ENCODE measurements at regions not wholly inside any gene's neighbourhood (a gene's known extent, or its start where the extent isn't known, plus 50 kb on each side); places are given as distances from the start of the nearest gene placed in this dataset.

- TF ChIP-seq, protein P1, sequence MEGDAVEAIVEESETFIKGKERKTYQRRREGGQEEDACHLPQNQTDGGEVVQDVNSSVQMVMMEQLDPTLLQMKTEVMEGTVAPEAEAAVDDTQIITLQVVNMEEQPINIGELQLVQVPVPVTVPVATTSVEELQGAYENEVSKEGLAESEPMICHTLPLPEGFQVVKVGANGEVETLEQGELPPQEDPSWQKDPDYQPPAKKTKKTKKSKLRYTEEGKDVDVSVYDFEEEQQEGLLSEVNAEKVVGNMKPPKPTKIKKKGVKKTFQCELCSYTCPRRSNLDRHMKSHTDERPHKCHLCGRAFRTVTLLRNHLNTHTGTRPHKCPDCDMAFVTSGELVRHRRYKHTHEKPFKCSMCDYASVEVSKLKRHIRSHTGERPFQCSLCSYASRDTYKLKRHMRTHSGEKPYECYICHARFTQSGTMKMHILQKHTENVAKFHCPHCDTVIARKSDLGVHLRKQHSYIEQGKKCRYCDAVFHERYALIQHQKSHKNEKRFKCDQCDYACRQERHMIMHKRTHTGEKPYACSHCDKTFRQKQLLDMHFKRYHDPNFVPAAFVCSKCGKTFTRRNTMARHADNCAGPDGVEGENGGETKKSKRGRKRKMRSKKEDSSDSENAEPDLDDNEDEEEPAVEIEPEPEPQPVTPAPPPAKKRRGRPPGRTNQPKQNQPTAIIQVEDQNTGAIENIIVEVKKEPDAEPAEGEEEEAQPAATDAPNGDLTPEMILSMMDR (IDR thresholded peaks at IDR 0.05) = no peak
- Histone ChIP-seq H3K9me3 (no peaks in the 10 kb centered on the region), H3K27me3 (no peaks in the 10 kb centered on the region), H3K4me3 (no peak overlapping the region), H3K36me3 (no peaks in the 10 kb centered on the region), H3K27ac (no peak overlapping the region), H3K4me1 (no peaks in the 10 kb centered on the region)
- DNase-seq (ENCODE audit: low spot score in 2 of 2) = no peak
- intact Hi-C loops (cut with DNase I) = no loop called here
These were observed 388.6 kb upstream of the IRX2 start for GRCh38 chr5:3140117-3140516.

- no peaks in the 10 kb centered on the region for H3K27me3 ChIP-seq
- H3K27ac ChIP-seq = no peak overlapping the region
- no peaks in the 10 kb centered on the region for H3K9me3 ChIP-seq
- no peak overlapping the region for H3K4me3 ChIP-seq
- no peaks in the 10 kb centered on the region for H3K36me3 ChIP-seq
- intact Hi-C loops (cut with DNase I) = no loop called here
- TF ChIP-seq, protein P1 (IDR thresholded peaks at IDR 0.05) = no peak
- DNase-seq (ENCODE audit: low spot score in 2 of 2) = no peak
- no peaks in the 10 kb centered on the region for H3K4me1 ChIP-seq
These were observed 388.0 kb upstream of the IRX2 start for GRCh38 chr5:3139499-3139931.

GRCh38 chr5:3131161-3131560, 379.7 kb upstream of the IRX2 start:
- TF ChIP-seq, protein P1 (IDR thresholded peaks at IDR 0.05) = no peak
- Histone ChIP-seq H3K27ac (no peak overlapping the region), H3K4me1 (no peaks in the 10 kb centered on the region), H3K9me3 (no peaks in the 10 kb centered on the region), H3K27me3 (no peaks in the 10 kb centered on the region), H3K4me3 (no peak overlapping the region), H3K36me3 (no peaks in the 10 kb centered on the region)
- intact Hi-C loops (cut with DNase I) = no loop called here
- DNase-seq (ENCODE audit: low spot score in 2 of 2) = no peak

- Histone ChIP-seq H3K9me3 (no peaks in the 10 kb centered on the region), H3K4me1 (no peaks in the 10 kb centered on the region), H3K4me3 (no peak overlapping the region), H3K27ac (no peak overlapping the region), H3K36me3 (no peaks in the 10 kb centered on the region), H3K27me3 (no peaks in the 10 kb centered on the region)
- intact Hi-C loops (cut with DNase I) = no loop called here
- TF ChIP-seq, protein P1 (IDR thresholded peaks at IDR 0.05) = no peak
- no peak for DNase-seq (ENCODE audit: low spot score in 2 of 2)
These were observed 377.8 kb upstream of the IRX2 start for GRCh38 chr5:3129252-3129651.

DNA sequence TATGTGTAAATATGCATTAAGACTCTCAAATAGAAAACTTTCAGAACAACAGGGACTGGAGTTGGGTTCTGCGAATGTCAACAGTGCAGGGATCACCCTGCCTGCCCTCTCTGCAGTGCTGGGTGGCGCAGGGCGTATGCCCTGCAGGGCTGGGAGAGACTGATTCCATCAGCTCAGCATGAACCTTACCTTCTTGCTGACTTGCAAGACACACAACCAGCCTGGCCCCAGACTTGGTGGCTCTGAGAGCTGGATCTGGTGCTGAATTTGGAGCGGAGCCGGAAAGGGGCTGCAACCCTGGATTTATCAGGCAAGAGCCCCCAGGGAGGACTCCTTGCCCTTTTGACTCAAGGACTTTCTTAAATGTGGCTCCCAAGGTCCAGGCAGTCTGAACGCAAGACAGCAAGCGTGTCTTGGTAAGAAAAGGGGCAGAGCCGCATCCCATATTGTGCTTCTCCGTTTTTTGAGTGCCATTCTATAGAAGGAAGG, 376.0 kb upstream of the IRX2 start:
- DNase-seq (ENCODE audit: low spot score in 2 of 2) = no peak
- TF ChIP-seq, protein P1 (IDR thresholded peaks at IDR 0.05) = no peak
- Histone ChIP-seq H3K27ac (no peak overlapping the region), H3K9me3 (no peaks in the 10 kb centered on the region), H3K4me3 (no peak overlapping the region), H3K4me1 (no peaks in the 10 kb centered on the region), H3K27me3 (no peaks in the 10 kb centered on the region), H3K36me3 (no peaks in the 10 kb centered on the region)
- intact Hi-C loops (cut with DNase I) = no loop called here

- Histone ChIP-seq H3K9me3 (no peaks in the 10 kb centered on the region), H3K27ac (no peak overlapping the region), H3K4me1 (no peaks in the 10 kb centered on the region), H3K27me3 (no peaks in the 10 kb centered on the region), H3K4me3 (no peak overlapping the region), H3K36me3 (no peaks in the 10 kb centered on the region)
- intact Hi-C loops (cut with DNase I) = no loop called here
- TF ChIP-seq, protein P1 (IDR thresholded peaks at IDR 0.05) = no peak
- no peak for DNase-seq (ENCODE audit: low spot score in 2 of 2)
These were observed 375.2 kb upstream of the IRX2 start for GRCh38 chr5:3126639-3127038.

Measured in ascending aorta (tissue), 2 donors.